ENCODE measurements at regions not wholly inside any gene's neighbourhood (a gene's known extent, or its start where the extent isn't known, plus 50 kb on each side); places are given as distances from the start of the nearest gene placed in this dataset.

GRCh38 chr13:19267746-19268145, 86.1 kb upstream of the TUBA3C start:
- TF ChIP-seq POLR2A (IDR thresholded peaks at IDR 0.05; ENCODE audit: low read depth, low read length) (no peak), TAF1 (IDR thresholded peaks at IDR 0.05; ENCODE audit: borderline replicate concordance, low read depth, low read length) (no peak)
